ENCODE measurements at regions not wholly inside any gene's neighbourhood (a gene's known extent, or its start where the extent isn't known, plus 50 kb on each side); places are given as distances from the start of the nearest gene placed in this dataset.

DNA sequence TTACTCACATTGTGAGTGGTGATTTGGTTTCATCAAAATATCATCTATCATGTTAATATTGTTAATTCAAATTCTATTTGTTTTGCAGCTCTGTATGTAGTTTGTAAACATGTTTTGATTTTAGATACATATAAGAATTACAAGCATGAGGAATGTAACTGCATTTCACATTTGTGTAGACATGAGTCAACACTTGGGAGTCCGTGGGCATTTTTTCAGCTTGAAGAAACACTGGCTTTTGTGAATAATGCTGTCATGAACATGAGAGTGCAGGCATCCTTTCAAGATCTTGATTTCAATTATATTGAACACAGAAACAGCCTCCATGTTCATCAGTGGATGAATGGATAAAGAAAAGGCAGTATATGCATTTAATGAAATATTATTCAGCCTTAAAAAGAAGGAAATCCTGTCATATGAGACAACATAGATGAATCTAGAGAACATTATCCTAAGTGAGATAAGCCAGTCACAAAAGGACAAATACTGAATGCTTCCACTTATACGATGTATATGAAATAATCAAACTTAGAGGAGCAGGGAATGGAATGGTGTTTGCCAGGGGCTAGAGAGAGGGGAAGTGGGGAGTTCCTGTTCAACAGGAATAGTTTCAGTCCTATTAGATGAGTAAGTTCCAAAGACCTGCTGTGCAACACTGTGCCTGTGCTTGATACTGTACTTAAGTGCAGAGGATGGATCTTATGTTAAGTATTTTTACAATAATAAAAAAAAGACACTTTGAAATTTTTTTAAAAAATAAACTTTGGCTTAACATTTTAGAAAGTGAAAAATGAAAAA, 194.9 kb downstream of the LRATD1 start:
- TF ChIP-seq, protein P1, sequence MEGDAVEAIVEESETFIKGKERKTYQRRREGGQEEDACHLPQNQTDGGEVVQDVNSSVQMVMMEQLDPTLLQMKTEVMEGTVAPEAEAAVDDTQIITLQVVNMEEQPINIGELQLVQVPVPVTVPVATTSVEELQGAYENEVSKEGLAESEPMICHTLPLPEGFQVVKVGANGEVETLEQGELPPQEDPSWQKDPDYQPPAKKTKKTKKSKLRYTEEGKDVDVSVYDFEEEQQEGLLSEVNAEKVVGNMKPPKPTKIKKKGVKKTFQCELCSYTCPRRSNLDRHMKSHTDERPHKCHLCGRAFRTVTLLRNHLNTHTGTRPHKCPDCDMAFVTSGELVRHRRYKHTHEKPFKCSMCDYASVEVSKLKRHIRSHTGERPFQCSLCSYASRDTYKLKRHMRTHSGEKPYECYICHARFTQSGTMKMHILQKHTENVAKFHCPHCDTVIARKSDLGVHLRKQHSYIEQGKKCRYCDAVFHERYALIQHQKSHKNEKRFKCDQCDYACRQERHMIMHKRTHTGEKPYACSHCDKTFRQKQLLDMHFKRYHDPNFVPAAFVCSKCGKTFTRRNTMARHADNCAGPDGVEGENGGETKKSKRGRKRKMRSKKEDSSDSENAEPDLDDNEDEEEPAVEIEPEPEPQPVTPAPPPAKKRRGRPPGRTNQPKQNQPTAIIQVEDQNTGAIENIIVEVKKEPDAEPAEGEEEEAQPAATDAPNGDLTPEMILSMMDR (IDR thresholded peaks at IDR 0.05 in 4 of 5, conservative IDR thresholded peaks at IDR 0.05 in 1 of 5), result no peak
- TF ChIP-seq POLR2A (IDR thresholded peaks at IDR 0.05), result no peak

Measured in gastrocnemius medialis (tissue), 4 donors.